GM12878 (cell line): ENCODE measurements at regions not wholly inside any gene's neighbourhood (a gene's known extent, or its start where the extent isn't known, plus 50 kb on each side); places are given as distances from the start of the nearest gene placed in this dataset.

Source experiments
- CHD2 ChIP-seq: IDR thresholded peaks from 2 replicates; pipeline ENCODE4 v1.6.1; 2011; ENCODE audit warnings: low read depth, low read length, improper control_type of control experiment, borderline replicate concordance
- POLR2A ChIP-seq: IDR thresholded peaks from 2 replicates; pipeline ENCODE4 v1.6.1; 2011; ENCODE audit warnings: low read depth, mild to moderate bottlenecking, low read length
- RBBP5 ChIP-seq: fragments of 200-600 bp; sonication (generic); conservative IDR thresholded peaks from 2 replicates; pipeline ENCODE4 v1.6.1; 2016
- TF ChIP-seq, protein P1 (sequence below): IDR thresholded peaks from 2 replicates; pipeline ENCODE4 v1.6.1; 2011; ENCODE audit warnings: borderline replicate concordance, low read depth, mild to moderate bottlenecking, moderate library complexity, mixed read lengths, low read length; ENCODE audit not compliant: insufficient read depth; ENCODE audit errors: extremely low read length
- TF ChIP-seq, protein P2 (sequence below): fragments of 450-650 bp; IDR thresholded peaks from 2 replicates; pipeline ENCODE4 v1.6.1; 2016; ENCODE audit warnings: mild to moderate bottlenecking

DNA sequence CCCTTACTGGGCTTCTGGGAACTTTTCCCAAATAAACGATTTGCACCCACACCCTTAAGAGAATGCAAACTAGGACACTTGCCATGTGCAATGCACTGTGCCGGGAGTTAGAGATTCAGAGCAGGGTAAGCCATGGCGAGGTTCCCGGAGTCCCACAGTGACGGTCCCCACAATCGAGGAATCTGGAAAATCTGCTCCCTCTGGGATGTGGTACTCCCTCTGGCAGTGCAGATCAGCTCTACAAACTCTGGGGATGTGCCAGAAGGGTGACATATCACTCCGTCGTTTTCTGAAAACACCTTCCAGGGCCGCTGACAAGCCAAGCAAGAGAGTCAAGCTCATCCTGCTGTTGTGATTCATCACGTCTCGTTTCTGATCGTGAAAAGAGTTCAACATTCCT is 537.5 kb downstream of the BCOR start:
- TF ChIP-seq RBBP5 (no peak), CHD2 (no peak), POLR2A (no peak)
- TF ChIP-seq, protein P1, sequence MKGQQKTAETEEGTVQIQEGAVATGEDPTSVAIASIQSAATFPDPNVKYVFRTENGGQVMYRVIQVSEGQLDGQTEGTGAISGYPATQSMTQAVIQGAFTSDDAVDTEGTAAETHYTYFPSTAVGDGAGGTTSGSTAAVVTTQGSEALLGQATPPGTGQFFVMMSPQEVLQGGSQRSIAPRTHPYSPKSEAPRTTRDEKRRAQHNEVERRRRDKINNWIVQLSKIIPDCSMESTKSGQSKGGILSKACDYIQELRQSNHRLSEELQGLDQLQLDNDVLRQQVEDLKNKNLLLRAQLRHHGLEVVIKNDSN, result no peak
- TF ChIP-seq, protein P2, sequence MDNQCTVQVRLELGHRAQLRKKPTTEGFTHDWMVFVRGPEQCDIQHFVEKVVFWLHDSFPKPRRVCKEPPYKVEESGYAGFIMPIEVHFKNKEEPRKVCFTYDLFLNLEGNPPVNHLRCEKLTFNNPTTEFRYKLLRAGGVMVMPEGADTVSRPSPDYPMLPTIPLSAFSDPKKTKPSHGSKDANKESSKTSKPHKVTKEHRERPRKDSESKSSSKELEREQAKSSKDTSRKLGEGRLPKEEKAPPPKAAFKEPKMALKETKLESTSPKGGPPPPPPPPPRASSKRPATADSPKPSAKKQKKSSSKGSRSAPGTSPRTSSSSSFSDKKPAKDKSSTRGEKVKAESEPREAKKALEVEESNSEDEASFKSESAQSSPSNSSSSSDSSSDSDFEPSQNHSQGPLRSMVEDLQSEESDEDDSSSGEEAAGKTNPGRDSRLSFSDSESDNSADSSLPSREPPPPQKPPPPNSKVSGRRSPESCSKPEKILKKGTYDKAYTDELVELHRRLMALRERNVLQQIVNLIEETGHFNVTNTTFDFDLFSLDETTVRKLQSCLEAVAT, result no peak
